SU-DHL-6 (cell line): ENCODE measurements at regions not wholly inside any gene's neighbourhood (a gene's known extent, or its start where the extent isn't known, plus 50 kb on each side); places are given as distances from the start of the nearest gene placed in this dataset.

ENCODE experiments used
- H2AFZ ChIP-seq: fragments of 200-600 bp; sonication (generic); 2 replicates; pipeline ENCODE4 v1.6.1; 2014; ENCODE audit warnings: low read depth, mild to moderate bottlenecking, moderate library complexity, mixed read lengths, antibody characterized with exemption, low read length; ENCODE audit not compliant: severe bottlenecking
- H3F3A ChIP-seq: fragments of 200-600 bp; shearing (Covaris generic); 2 replicates; pipeline ENCODE4 v1.6.0; 2016; ENCODE audit warnings: antibody characterized with exemption, mild to moderate bottlenecking; ENCODE audit not compliant: insufficient read depth
- H3K27ac ChIP-seq: fragments of 200-600 bp; sonication (generic); 2 replicates; pipeline ENCODE4 v1.5.1; 2016; ENCODE audit warnings: low read depth, mild to moderate bottlenecking, low read length, moderate library complexity, mixed read lengths
- H3K27me3 ChIP-seq: fragments of 200-600 bp; sonication (generic), shearing (Covaris generic); 2 replicates; pipeline ENCODE4 v1.6.0; 2014; ENCODE audit warnings: mild to moderate bottlenecking, low read length
- H3K36me3 ChIP-seq: fragments of 200-600 bp; sonication (generic); 2 replicates; pipeline ENCODE4 v1.6.1; 2014; ENCODE audit warnings: mild to moderate bottlenecking, low read length, mixed read lengths
- H3K4me2 ChIP-seq: fragments of 300-600, 200-600 bp; shearing (Covaris generic), sonication (generic); 2 replicates; pipeline ENCODE4 v1.6.0; 2014; ENCODE audit warnings: low read length, low read depth, mild to moderate bottlenecking; ENCODE audit not compliant: poor library complexity, severe bottlenecking
- H3K4me3 ChIP-seq: fragments of 200-600 bp; sonication (generic); 2 replicates; pipeline ENCODE4 v1.5.1; 2014; ENCODE audit warnings: antibody characterized with exemption, low read length, mild to moderate bottlenecking, mixed read lengths; ENCODE audit not compliant: insufficient read depth, poor library complexity, severe bottlenecking
- H3K79me2 ChIP-seq: fragments of 200-600 bp; sonication (generic); 2 replicates; pipeline ENCODE4 v1.6.1; 2014; ENCODE audit warnings: mild to moderate bottlenecking, low read length, moderate library complexity; ENCODE audit not compliant: insufficient read depth
- H3K9ac ChIP-seq: fragments of 200-600 bp; sonication (generic); 2 replicates; pipeline ENCODE4 v1.7.0; 2014; ENCODE audit warnings: mild to moderate bottlenecking, low read length
- H3K9me2 ChIP-seq: fragments of 200-600 bp; sonication (generic); replicated peaks from 2 replicates; pipeline ENCODE4 v1.6.1; 2014; ENCODE audit warnings: low read length; ENCODE audit not compliant: insufficient read depth
- H3K9me3 ChIP-seq: fragments of 200-600 bp; sonication (generic); 2 replicates; pipeline ENCODE4 v1.6.1; 2014; ENCODE audit warnings: low read length, mixed read lengths; ENCODE audit not compliant: insufficient read depth
- H4K20me1 ChIP-seq: fragments of 200-600 bp; sonication (generic); 2 replicates; pipeline ENCODE4 v1.6.1; 2014; ENCODE audit warnings: low read depth, mild to moderate bottlenecking, antibody characterized with exemption, low read length, moderate library complexity, mixed read lengths
- CTCF ChIP-seq: fragments of 200-600 bp; sonication (generic); IDR thresholded peaks from one replicate; pipeline ENCODE4 v1.5.1; 2017; ENCODE audit warnings: antibody characterized with exemption, mild to moderate bottlenecking, low read length, moderate library complexity; ENCODE audit not compliant: insufficient read depth, poor library complexity, severe bottlenecking
- EZH2phosphoT487 ChIP-seq: fragments of 200-600 bp; sonication (generic), shearing (Covaris generic); conservative IDR thresholded peaks from 2 replicates; pipeline ENCODE4 v1.6.1; 2018; ENCODE audit warnings: mild to moderate bottlenecking, antibody characterized with exemption, low read length, moderate library complexity, mixed read lengths

GRCh38 chr13:73370066-73370465 is 311.3 kb downstream of the KLF5 start:
- H2AFZ ChIP-seq = no peak overlapping the region
- no peaks in the 10 kb centered on the region for H4K20me1 ChIP-seq
- no peaks in the 10 kb centered on the region for H3K27me3 ChIP-seq
- no peak overlapping the region for H3K4me2 ChIP-seq
- no peak overlapping the region for H3K9ac ChIP-seq
- H3K9me3 ChIP-seq = no peaks in the 10 kb centered on the region
- no peaks in the 10 kb centered on the region for H3F3A ChIP-seq
- H3K36me3 ChIP-seq = no peaks in the 10 kb centered on the region
- H3K27ac ChIP-seq = no peak overlapping the region
- no peaks in the 10 kb centered on the region for H3K9me2 ChIP-seq
- H3K4me3 ChIP-seq = no peak overlapping the region
- no peaks in the 10 kb centered on the region for H3K79me2 ChIP-seq
- TF ChIP-seq CTCF (no peak), EZH2phosphoT487 (no peak)

DNA sequence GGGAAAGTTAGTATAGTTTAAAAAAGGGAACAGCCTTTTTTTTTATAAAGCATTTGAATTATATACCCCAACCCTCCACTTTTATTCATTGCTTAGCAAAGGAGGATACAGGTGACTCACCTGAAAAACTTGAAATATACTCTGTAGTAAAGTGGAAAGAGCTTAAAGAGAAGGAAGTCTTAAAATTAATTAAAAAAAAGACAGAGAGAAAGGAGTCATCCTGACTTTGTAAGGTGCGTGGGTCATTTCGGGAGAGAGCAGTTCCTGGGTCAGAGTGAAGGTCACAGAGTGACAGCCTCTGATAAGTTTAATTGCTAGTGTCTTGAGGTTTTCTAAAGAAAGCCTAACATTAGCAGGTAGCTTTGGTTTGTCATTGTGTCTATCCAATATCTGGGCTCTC is 310.3 kb downstream of the KLF5 start:
- H3K9me3 ChIP-seq = no peaks in the 10 kb centered on the region
- TF ChIP-seq CTCF = no peak
- no peak for TF ChIP-seq EZH2phosphoT487
- no peaks in the 10 kb centered on the region for H3K36me3 ChIP-seq
- H3F3A ChIP-seq = no peaks in the 10 kb centered on the region
- H3K9me2 ChIP-seq = no peaks in the 10 kb centered on the region
- H3K4me2 ChIP-seq = no peak overlapping the region
- H3K27me3 ChIP-seq = no peaks in the 10 kb centered on the region
- H3K4me3 ChIP-seq = no peak overlapping the region
- no peak overlapping the region for H3K9ac ChIP-seq
- no peak overlapping the region for H3K27ac ChIP-seq
- H2AFZ ChIP-seq = no peak overlapping the region
- H4K20me1 ChIP-seq = no peaks in the 10 kb centered on the region
- no peaks in the 10 kb centered on the region for H3K79me2 ChIP-seq

- no peaks in the 10 kb centered on the region for H3F3A ChIP-seq
- H3K9ac ChIP-seq = no peak overlapping the region
- H3K4me2 ChIP-seq = no peak overlapping the region
- no peaks in the 10 kb centered on the region for H3K79me2 ChIP-seq
- H3K27me3 ChIP-seq = no peaks in the 10 kb centered on the region
- H4K20me1 ChIP-seq = no peaks in the 10 kb centered on the region
- H3K9me2 ChIP-seq = no peaks in the 10 kb centered on the region
- no peak overlapping the region for H2AFZ ChIP-seq
- H3K27ac ChIP-seq = no peak overlapping the region
- no peaks in the 10 kb centered on the region for H3K9me3 ChIP-seq
- H3K36me3 ChIP-seq = no peaks in the 10 kb centered on the region
- no peak overlapping the region for H3K4me3 ChIP-seq
- TF ChIP-seq EZH2phosphoT487 (no peak), CTCF (no peak)
These were observed 309.8 kb downstream of the KLF5 start for GRCh38 chr13:73368608-73369007.

GRCh38 chr13:73367886-73368285 is 309.1 kb downstream of the KLF5 start:
- Histone ChIP-seq H3K27ac (no peak overlapping the region), H3K27me3 (no peaks in the 10 kb centered on the region), H2AFZ (no peak overlapping the region), H3F3A (no peaks in the 10 kb centered on the region), H4K20me1 (no peaks in the 10 kb centered on the region), H3K79me2 (no peaks in the 10 kb centered on the region), H3K9ac (no peak overlapping the region), H3K4me3 (no peak overlapping the region), H3K4me2 (no peak overlapping the region), H3K9me2 (no peaks in the 10 kb centered on the region), H3K36me3 (no peaks in the 10 kb centered on the region), H3K9me3 (no peaks in the 10 kb centered on the region)
- TF ChIP-seq CTCF (no peak), EZH2phosphoT487 (no peak)
